HG02938 (cell line): ENCODE measurements at regions not wholly inside any gene's neighbourhood (a gene's known extent, or its start where the extent isn't known, plus 50 kb on each side); places are given as distances from the start of the nearest gene placed in this dataset.

Experiments used
- ATAC-seq: cut with Tn5 transposase; IDR thresholded peaks from one replicate; pipeline ENCODE4 v1.9.1; 2021; ENCODE audit warnings: mild to moderate bottlenecking, moderate library complexity; ENCODE audit not compliant: unreplicated experiment

DNA sequence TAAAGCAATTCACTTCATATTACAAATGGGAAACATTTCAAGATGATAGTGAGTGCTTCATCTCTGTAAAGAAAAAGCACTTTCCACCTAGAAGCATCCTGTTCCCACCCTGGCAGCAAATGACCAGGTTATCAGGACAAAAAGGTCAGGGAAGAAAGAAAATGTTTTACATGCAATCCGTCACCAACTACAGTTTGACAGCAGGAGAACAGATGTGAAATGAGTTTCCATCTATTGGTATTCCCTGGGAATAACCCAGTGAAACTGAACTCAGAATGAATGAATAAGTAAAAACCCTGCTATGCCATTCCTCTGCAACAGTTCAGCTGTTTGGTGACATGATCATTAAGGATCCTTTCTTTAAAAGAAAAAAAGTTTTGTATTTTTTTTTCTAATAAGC is 67.6 kb downstream of the HTR1A start:
- ATAC-seq, result no peak

GRCh38 chr5:63878788-63879187 is 83.5 kb downstream of the HTR1A start:
- no peak for ATAC-seq

- no peak for ATAC-seq
These were observed 84.3 kb downstream of the HTR1A start for GRCh38 chr5:63877961-63878360.

- ATAC-seq, result no peak
These were observed 101.9 kb downstream of the HTR1A start for GRCh38 chr5:63860379-63860778.

GRCh38 chr5:63854076-63854475 is 108.2 kb downstream of the HTR1A start:
- ATAC-seq, result no peak

DNA sequence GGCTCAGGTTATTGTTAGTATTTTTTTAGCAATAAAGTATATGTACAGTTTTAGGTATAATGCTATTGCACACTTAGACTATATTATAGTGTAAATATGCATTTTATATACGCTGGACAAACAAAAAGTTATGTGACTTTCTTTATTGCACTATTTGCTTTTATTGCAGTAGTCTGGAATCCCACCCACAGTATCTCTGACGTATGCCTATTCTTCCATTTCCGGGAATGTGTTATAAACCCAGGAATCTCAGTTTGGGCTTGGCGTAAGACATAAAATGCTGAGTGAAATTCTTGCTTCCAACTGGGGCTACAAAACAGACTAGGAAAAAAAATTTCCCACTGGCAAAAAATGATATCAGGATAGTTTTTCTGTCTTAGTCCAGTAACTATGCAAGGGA is 119.1 kb downstream of the HTR1A start:
- ATAC-seq, result no peak

GRCh38 chr5:63837437-63837836 is 124.8 kb downstream of the HTR1A start:
- ATAC-seq, result no peak

DNA sequence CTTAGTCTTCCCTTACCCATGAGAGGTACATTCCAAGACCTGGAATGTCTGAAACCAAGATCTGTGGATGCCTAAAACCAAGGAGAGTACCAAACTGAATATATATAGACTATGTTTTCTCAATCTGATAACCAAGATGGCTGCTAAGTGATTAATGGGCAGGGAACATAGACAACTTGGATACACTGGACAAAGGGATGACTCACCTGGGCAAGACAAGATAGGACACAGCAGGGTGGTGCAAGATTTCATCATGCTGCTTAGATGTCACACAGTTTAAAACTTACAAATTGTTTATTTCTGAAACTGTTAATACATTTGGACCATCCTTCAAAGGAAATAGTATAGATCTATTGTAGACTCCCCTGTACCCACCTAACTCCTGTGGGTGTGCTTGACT is 130.9 kb downstream of the HTR1A start:
- no peak for ATAC-seq

GRCh38 chr5:63825984-63826383 is 136.3 kb downstream of the HTR1A start:
- ATAC-seq, result no peak

DNA sequence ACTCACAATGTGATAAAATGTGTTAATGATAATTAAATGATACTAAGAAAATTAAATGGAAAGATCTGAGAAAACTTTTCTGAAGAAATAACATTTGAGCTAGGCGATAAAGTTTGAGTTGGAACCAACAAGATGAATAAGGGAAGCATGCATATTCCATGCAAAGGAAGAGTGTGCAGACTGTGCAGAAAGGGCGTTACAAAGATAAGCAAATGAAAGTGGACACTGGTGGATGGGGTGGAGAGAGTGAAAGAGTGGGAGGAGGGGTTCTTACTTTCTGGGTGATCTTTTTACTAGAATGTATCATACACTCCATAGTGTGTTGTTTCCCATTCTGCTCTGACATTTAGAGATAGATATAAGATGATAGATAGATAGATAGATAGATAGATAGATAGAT is 138.7 kb downstream of the HTR1A start:
- ATAC-seq, result no peak

GRCh38 chr5:63822614-63823013 is 139.6 kb downstream of the HTR1A start:
- no peak for ATAC-seq

- ATAC-seq, result no peak
These were observed 141.7 kb downstream of the HTR1A start for GRCh38 chr5:63820577-63820976.

- no peak for ATAC-seq
These were observed 149.6 kb downstream of the HTR1A start for GRCh38 chr5:63812693-63813092.

GRCh38 chr5:63811961-63812360 is 150.3 kb downstream of the HTR1A start:
- no peak for ATAC-seq

DNA sequence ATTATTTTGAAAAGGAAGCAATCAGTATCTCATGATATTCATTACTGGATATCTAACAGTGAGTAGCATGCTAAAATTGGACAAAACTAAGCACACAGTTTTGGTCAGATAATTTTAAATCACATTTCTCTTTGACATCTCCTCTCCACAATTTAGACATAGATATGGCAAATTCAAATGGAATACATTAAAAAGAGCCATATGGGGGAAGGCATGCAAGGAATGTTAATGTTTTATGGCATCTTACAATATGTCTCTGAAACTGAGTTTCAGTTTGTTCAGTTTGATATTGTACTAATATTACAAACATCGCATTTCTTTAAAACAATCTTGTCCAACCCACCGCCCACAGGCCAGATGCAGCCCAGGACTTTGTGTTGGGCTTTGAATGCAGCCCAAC is 151.0 kb downstream of the HTR1A start:
- ATAC-seq, result no peak

- no peak for ATAC-seq
These were observed 157.1 kb downstream of the HTR1A start for GRCh38 chr5:63805151-63805550.

GRCh38 chr5:63803165-63803564 is 159.1 kb downstream of the HTR1A start:
- ATAC-seq, result no peak

DNA sequence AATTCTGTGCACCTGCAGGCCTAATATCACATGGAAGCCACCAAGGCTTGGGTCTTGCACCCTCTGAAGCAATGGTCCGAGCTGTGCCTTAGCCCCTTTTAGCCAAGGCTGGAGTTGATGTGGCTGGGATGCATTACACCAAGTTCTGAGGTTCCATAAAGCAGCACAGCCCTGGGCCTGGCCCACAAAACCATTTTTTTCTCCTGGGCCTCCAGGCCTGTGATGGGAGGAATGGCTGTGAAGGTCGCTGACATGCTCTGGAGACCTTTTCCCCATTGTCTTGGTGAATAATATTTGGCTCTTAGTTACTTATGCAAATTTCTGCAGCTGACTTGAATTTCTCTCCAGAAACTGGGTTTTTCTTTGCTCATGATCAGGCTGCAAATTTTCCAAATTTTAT is 167.3 kb downstream of the HTR1A start:
- no peak for ATAC-seq

DNA sequence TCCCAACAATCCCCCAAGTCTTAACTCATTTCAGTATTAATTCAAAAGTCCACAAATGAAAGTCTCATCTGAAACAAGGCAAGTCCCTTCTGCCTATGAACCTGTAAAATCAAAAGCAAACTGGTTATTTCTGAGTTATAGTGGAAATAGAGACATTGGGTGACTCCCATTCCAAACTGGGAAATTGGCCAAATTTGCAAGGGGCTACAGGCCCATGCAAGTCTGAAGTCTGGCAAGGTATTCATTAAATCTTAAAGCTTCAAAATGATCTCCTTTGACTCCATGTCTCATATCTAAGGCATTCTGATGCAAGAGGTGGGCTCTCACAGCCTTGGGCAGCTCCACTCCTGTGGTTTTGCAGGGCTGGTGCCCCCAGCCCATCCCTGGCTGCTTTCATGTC is 167.9 kb downstream of the HTR1A start:
- ATAC-seq, result no peak

DNA sequence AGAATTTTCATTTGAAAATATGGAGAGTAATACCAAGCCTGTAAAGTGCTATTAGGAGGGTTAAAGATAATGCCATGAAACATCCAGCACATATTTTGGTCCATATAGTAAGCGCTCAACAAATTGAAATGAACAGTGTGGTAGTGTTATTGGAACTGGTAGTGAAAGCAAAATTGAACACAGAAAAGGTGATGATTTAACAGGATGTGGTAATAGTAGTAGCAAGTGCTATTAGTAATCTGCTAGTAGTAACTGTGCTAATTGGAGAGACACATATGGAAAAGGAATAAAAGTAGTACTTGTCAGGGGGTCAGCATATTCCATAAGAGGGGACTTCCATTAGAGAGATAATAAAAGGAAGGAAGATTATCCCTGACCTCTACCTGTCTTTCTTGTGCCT is 187.3 kb downstream of the HTR1A start:
- peak; percentile 61 for ATAC-seq

GRCh38 chr5:63768221-63768620 is 194.0 kb downstream of the HTR1A start:
- ATAC-seq, result peak; percentile 56

GRCh38 chr5:63760965-63761364 is 201.3 kb downstream of the HTR1A start:
- ATAC-seq, result no peak

DNA sequence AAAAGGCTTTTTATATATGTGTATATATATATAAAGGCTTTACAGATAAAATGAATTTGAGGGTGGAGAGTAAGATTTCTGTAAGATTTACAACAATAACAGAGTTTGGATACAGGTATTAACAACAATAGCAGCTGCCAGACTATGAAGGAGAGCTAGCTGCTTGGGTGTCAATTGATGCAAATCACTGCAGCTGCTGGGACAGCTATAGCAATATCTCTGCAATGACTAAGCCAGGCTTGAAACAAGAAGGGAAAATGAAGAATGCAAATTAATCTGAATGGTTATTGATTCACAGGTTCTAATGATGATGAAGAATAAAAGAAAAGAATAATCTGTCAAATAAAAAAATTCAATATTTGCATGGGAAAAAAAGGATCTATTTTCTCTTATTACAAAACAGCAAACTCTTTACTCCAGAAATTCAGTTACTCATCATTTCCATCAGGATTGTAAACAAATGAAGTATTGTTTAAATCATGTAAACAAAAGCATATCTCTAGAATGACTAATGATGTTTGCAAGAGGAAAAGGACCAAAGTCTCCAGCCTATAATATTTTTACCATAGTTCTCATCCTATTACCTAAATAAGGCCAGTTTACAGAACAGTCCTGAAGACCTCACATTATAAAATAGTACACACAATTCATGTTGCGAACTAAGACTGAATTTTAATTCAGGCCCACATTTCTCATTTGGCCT is 219.0 kb downstream of the HTR1A start:
- peak; percentile 69 for ATAC-seq
